ENCODE measurements at regions not wholly inside any gene's neighbourhood (a gene's known extent, or its start where the extent isn't known, plus 50 kb on each side); places are given as distances from the start of the nearest gene placed in this dataset.
A peak's percentile ranks its signal among the peaks of the same experiment; 100 is the strongest.
"Not testable (repeated sequence)": the region's sequence is repeated elsewhere in the genome, so short reads cannot be mapped to it uniquely, and the experiment has no call there.

GRCh38 chr4:177250056-177250696 is 59.5 kb upstream of the NEIL3 start:
- H3K4me3 ChIP-seq (ENCODE audit: insufficient read depth, low read length): peak overlapping the region; percentile 53
- H3K79me2 ChIP-seq (ENCODE audit: insufficient read depth, low read length): no peaks in the 10 kb centered on the region
- DNase-seq (ENCODE audit: insufficient read length, low spot score, missing footprints): peak; percentile 46
- H2AFZ ChIP-seq (ENCODE audit: low read length): peak overlapping the region; percentile 95
- TF ChIP-seq, protein P1, sequence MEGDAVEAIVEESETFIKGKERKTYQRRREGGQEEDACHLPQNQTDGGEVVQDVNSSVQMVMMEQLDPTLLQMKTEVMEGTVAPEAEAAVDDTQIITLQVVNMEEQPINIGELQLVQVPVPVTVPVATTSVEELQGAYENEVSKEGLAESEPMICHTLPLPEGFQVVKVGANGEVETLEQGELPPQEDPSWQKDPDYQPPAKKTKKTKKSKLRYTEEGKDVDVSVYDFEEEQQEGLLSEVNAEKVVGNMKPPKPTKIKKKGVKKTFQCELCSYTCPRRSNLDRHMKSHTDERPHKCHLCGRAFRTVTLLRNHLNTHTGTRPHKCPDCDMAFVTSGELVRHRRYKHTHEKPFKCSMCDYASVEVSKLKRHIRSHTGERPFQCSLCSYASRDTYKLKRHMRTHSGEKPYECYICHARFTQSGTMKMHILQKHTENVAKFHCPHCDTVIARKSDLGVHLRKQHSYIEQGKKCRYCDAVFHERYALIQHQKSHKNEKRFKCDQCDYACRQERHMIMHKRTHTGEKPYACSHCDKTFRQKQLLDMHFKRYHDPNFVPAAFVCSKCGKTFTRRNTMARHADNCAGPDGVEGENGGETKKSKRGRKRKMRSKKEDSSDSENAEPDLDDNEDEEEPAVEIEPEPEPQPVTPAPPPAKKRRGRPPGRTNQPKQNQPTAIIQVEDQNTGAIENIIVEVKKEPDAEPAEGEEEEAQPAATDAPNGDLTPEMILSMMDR (IDR thresholded peaks at IDR 0.05; ENCODE audit: extremely low read depth, low read depth, low read length): peak; percentile 99
- no peaks in the 10 kb centered on the region for H3K27me3 ChIP-seq (ENCODE audit: insufficient read depth, low read length)
- no peaks in the 10 kb centered on the region for H4K20me1 ChIP-seq (ENCODE audit: insufficient read depth, low read length)
- H3K9me3 ChIP-seq (ENCODE audit: low read depth, low read length): no peaks in the 10 kb centered on the region
- H3K4me1 ChIP-seq (ENCODE audit: insufficient read depth, low read length): peaks cover 22% of the 10 kb centered on the region
- H3K27ac ChIP-seq (ENCODE audit: low read depth, low read length): no peak overlapping the region
- peak overlapping the region; percentile 77 for H3K4me2 ChIP-seq (ENCODE audit: insufficient read depth, low read length)
- H3K36me3 ChIP-seq (ENCODE audit: insufficient read depth, low read length): no peaks in the 10 kb centered on the region

- TF ChIP-seq, protein P1 (IDR thresholded peaks at IDR 0.05; ENCODE audit: extremely low read depth, low read depth, low read length): no peak
- Histone ChIP-seq H3K4me3 (ENCODE audit: insufficient read depth, low read length) (no peak overlapping the region), H3K27ac (ENCODE audit: low read depth, low read length) (no peak overlapping the region), H3K27me3 (ENCODE audit: insufficient read depth, low read length) (no peaks in the 10 kb centered on the region), H4K20me1 (ENCODE audit: insufficient read depth, low read length) (no peaks in the 10 kb centered on the region), H3K36me3 (ENCODE audit: insufficient read depth, low read length) (no peaks in the 10 kb centered on the region), H2AFZ (ENCODE audit: low read length) (no peak overlapping the region), H3K79me2 (ENCODE audit: insufficient read depth, low read length) (no peaks in the 10 kb centered on the region), H3K9me3 (ENCODE audit: low read depth, low read length) (no peaks in the 10 kb centered on the region), H3K4me1 (ENCODE audit: insufficient read depth, low read length) (peaks cover 22% of the 10 kb centered on the region), H3K4me2 (ENCODE audit: insufficient read depth, low read length) (no peak overlapping the region)
- no peak for DNase-seq (ENCODE audit: insufficient read length, low spot score, missing footprints)
These were observed 58.4 kb upstream of the NEIL3 start for GRCh38 chr4:177251237-177251636.

DNA sequence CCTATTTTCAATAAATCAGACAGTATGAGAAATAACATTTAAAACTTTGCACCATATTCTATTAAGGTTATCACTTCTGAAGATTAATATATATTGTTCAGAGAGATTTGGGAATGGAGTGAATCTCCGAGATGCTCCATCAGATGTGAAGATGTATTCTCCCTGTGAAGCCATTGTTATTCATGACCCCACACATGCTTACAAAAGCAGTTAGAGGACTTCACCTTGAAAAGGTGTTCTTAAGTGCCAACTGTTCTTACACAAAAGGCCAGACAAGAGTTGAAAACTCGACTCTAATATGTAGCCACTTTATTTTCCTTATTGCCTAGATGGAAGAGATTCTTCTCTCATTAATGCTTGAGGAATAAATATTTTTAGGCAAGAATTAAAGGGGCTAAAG is 54.3 kb upstream of the NEIL3 start:
- H4K20me1 ChIP-seq (ENCODE audit: insufficient read depth, low read length): no peaks in the 10 kb centered on the region

DNA sequence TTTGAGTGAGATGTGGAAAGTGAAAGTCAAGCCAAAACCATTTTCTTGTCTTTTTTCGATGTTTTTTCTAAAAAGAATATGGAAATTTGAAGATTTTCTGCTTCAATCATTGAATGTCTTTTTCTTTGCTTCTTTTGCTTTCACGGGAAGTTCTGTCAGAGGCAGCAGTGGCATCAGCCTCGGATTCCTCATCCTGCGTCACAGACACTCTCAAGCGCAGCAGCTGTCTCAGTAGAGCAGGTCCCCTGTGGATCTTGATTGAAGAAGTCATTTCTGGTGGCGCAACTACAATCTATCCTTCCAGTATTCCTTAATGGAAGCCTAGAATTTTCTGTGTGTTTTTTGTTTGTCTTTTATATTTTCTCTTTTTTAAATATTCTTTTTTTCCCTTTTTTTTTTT is 52.7 kb upstream of the NEIL3 start:
- TF ChIP-seq, protein P1 (IDR thresholded peaks at IDR 0.05; ENCODE audit: extremely low read depth, low read depth, low read length): no peak
- H3K27ac ChIP-seq (ENCODE audit: low read depth, low read length): no peak overlapping the region
- H3K9me3 ChIP-seq (ENCODE audit: low read depth, low read length): no peaks in the 10 kb centered on the region
- no peaks in the 10 kb centered on the region for H4K20me1 ChIP-seq (ENCODE audit: insufficient read depth, low read length)
- H3K79me2 ChIP-seq (ENCODE audit: insufficient read depth, low read length): no peaks in the 10 kb centered on the region
- H3K4me1 ChIP-seq (ENCODE audit: insufficient read depth, low read length): no peaks in the 10 kb centered on the region
- no peaks in the 10 kb centered on the region for H3K27me3 ChIP-seq (ENCODE audit: insufficient read depth, low read length)
- H3K36me3 ChIP-seq (ENCODE audit: insufficient read depth, low read length): no peaks in the 10 kb centered on the region
- H3K4me3 ChIP-seq (ENCODE audit: insufficient read depth, low read length): no peak overlapping the region
- peak overlapping the region; percentile 48 for H3K4me2 ChIP-seq (ENCODE audit: insufficient read depth, low read length)
- DNase-seq (ENCODE audit: insufficient read length, low spot score, missing footprints): no peak
- peak overlapping the region; percentile 71 for H2AFZ ChIP-seq (ENCODE audit: low read length)

More for the DNA sequence above, 54.3 kb upstream of the NEIL3 start:
- H3K4me2 ChIP-seq (ENCODE audit: insufficient read depth, low read length): no peak overlapping the region
- H2AFZ ChIP-seq (ENCODE audit: low read length): no peak overlapping the region
- no peaks in the 10 kb centered on the region for H3K36me3 ChIP-seq (ENCODE audit: insufficient read depth, low read length)
- no peaks in the 10 kb centered on the region for H3K79me2 ChIP-seq (ENCODE audit: insufficient read depth, low read length)
- no peak for DNase-seq (ENCODE audit: insufficient read length, low spot score, missing footprints)
- TF ChIP-seq, protein P1 (IDR thresholded peaks at IDR 0.05; ENCODE audit: extremely low read depth, low read depth, low read length): no peak
- no peaks in the 10 kb centered on the region for H3K4me1 ChIP-seq (ENCODE audit: insufficient read depth, low read length)
- H3K4me3 ChIP-seq (ENCODE audit: insufficient read depth, low read length): no peak overlapping the region
- no peak overlapping the region for H3K27ac ChIP-seq (ENCODE audit: low read depth, low read length)
- no peaks in the 10 kb centered on the region for H3K27me3 ChIP-seq (ENCODE audit: insufficient read depth, low read length)
- H3K9me3 ChIP-seq (ENCODE audit: low read depth, low read length): no peaks in the 10 kb centered on the region

DNA sequence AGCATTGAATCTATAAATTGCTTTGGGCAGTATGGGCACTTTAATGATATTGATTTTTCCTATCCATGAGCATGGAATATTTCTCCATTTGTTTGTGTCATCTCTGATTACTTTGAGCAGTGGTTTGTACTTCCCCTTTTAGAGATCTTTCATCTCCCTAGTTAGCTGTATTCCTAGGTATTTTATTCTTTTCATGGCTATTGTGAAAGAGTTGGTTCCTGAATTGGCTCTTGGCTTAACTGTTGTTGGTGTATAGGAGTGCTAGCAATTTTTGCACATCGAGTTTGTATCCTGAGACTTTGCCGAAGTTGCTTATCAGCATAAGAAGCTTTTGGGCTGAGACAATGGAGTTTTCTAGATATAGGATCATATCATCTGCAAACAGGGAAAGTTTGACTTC is 50.2 kb upstream of the NEIL3 start:
- not testable (repeated sequence) for H3K4me1 ChIP-seq (ENCODE audit: insufficient read depth, low read length); H3K4me3 ChIP-seq (ENCODE audit: insufficient read depth, low read length); H3K9me3 ChIP-seq (ENCODE audit: low read depth, low read length); H3K36me3 ChIP-seq (ENCODE audit: insufficient read depth, low read length); DNase-seq (ENCODE audit: insufficient read length, low spot score, missing footprints); H2AFZ ChIP-seq (ENCODE audit: low read length); H4K20me1 ChIP-seq (ENCODE audit: insufficient read depth, low read length); H3K27ac ChIP-seq (ENCODE audit: low read depth, low read length); H3K27me3 ChIP-seq (ENCODE audit: insufficient read depth, low read length); H3K4me2 ChIP-seq (ENCODE audit: insufficient read depth, low read length); H3K79me2 ChIP-seq (ENCODE audit: insufficient read depth, low read length)
